Neuronal stem cell (in vitro differentiated cells): ENCODE measurements at regions not wholly inside any gene's neighbourhood (a gene's known extent, or its start where the extent isn't known, plus 50 kb on each side); places are given as distances from the start of the nearest gene placed in this dataset.
"Not testable (repeated sequence)": the region's sequence is repeated elsewhere in the genome, so short reads cannot be mapped to it uniquely, and the experiment has no call there.

Source experiments
- DNase-seq: peaks from one replicate; pipeline ENCODE4 v3.0.0-alpha.2; 2013; ENCODE audit warnings: low spot score
- H2AFZ ChIP-seq: one replicate; pipeline ENCODE4 v1.6.1; 2013; ENCODE audit warnings: mild to moderate bottlenecking, low read length, inconsistent platforms
- H2AK5ac ChIP-seq: 2 replicates; pipeline ENCODE4 v1.6.1; 2013; ENCODE audit warnings: low read depth, mild to moderate bottlenecking, inconsistent platforms, low read length, moderate library complexity, mixed read lengths
- H2BK120ac ChIP-seq: 2 replicates; pipeline ENCODE4 v1.6.1; 2013; ENCODE audit warnings: low read depth, mild to moderate bottlenecking, inconsistent platforms, low read length, moderate library complexity, mixed read lengths
- H2BK12ac ChIP-seq: one replicate; pipeline ENCODE4 v1.6.1; 2013; ENCODE audit warnings: low read length, inconsistent platforms
- H2BK15ac ChIP-seq: 2 replicates; pipeline ENCODE4 v1.6.1; 2013; ENCODE audit warnings: mild to moderate bottlenecking, low read length, inconsistent platforms, mixed read lengths
- H2BK5ac ChIP-seq: one replicate; pipeline ENCODE4 v1.6.1; 2013; ENCODE audit warnings: inconsistent platforms, mild to moderate bottlenecking, low read length, moderate library complexity
- H3K14ac ChIP-seq: one replicate; pipeline ENCODE4 v1.6.1; 2013; ENCODE audit warnings: low read length, inconsistent platforms
- H3K18ac ChIP-seq: 2 replicates; pipeline ENCODE4 v1.6.1; 2013; ENCODE audit warnings: low read length, inconsistent platforms
- H3K23ac ChIP-seq: 2 replicates; pipeline ENCODE4 v1.6.1; 2013; ENCODE audit warnings: low read depth, mild to moderate bottlenecking, mixed read lengths, low read length, inconsistent platforms; ENCODE audit not compliant: poor library complexity
- H3K27ac ChIP-seq: replicated peaks from 3 replicates; pipeline ENCODE4 v1.5.1; 2013; ENCODE audit warnings: low read length, inconsistent platforms
- H3K27me3 ChIP-seq, 3 experiments: 2 replicates each; pipeline ENCODE4 v1.6.1; 2013; ENCODE audit warnings: low read length in 3 of 3, mild to moderate bottlenecking in 2 of 3, inconsistent platforms in 1 of 3, low read depth in 1 of 3, mixed read lengths in 1 of 3, moderate library complexity in 1 of 3; ENCODE audit not compliant: control insufficient read depth in 3 of 3, insufficient read depth in 3 of 3
- H3K36me3 ChIP-seq, 2 donors: replicated peaks in 1 of 2; 2 replicates each; pipeline ENCODE4 v1.6.1; 2013; ENCODE audit warnings: low read length in 2 of 2; ENCODE audit not compliant: control insufficient read depth in 2 of 2, insufficient read depth in 2 of 2
- H3K4ac ChIP-seq: 2 replicates; pipeline ENCODE4 v1.6.1; 2013; ENCODE audit warnings: inconsistent platforms, mild to moderate bottlenecking, low read length, moderate library complexity
- H3K4me1 ChIP-seq, 2 donors: 1 replicate in 1 of 2; 2 replicates in 1 of 2; pipeline ENCODE4 v1.6.1; 2013; ENCODE audit warnings: low read length in 2 of 2, low read depth in 1 of 2; ENCODE audit not compliant: control insufficient read depth in 2 of 2, insufficient read depth in 1 of 2
- H3K4me2 ChIP-seq: one replicate; pipeline ENCODE4 v1.6.1; 2013; ENCODE audit warnings: mild to moderate bottlenecking, low read length, inconsistent platforms; ENCODE audit not compliant: insufficient read depth, poor library complexity, severe bottlenecking
- H3K4me3 ChIP-seq, 2 donors: 2 replicates each; pipeline ENCODE4 v1.5.1; 2013; ENCODE audit warnings: low read length in 2 of 2, mild to moderate bottlenecking in 2 of 2, inconsistent platforms in 1 of 2, moderate library complexity in 1 of 2
- H3K79me1 ChIP-seq: one replicate; pipeline ENCODE4 v1.6.1; 2013; ENCODE audit warnings: low read depth, mild to moderate bottlenecking, inconsistent platforms, low read length, moderate library complexity
- H3K9ac ChIP-seq: one replicate; pipeline ENCODE4 v1.6.1; 2013; ENCODE audit warnings: mild to moderate bottlenecking, low read depth, low read length, inconsistent platforms; ENCODE audit not compliant: poor library complexity
- H3K9me3 ChIP-seq, 2 donors: replicated peaks in 1 of 2; 2 replicates each; pipeline versions ENCODE3 to v1.6.1; 2013; ENCODE audit warnings: low read length in 2 of 2, mild to moderate bottlenecking in 2 of 2, inconsistent platforms in 1 of 2, low read depth in 1 of 2, mixed read lengths in 1 of 2, moderate library complexity in 1 of 2; ENCODE audit not compliant: control insufficient read depth in 2 of 2, insufficient read depth in 1 of 2
- H4K8ac ChIP-seq: one replicate; pipeline ENCODE4 v1.6.1; 2013; ENCODE audit warnings: low read depth, mild to moderate bottlenecking, inconsistent platforms, low read length, moderate library complexity
- H4K91ac ChIP-seq: one replicate; pipeline ENCODE4 v1.6.1; 2013; ENCODE audit warnings: low read length, low read depth, mild to moderate bottlenecking, inconsistent platforms; ENCODE audit not compliant: poor library complexity
- WGBS, 2 donors: extraction: QIAGEN DNeasy Blood & Tissue Kit; methylation state at CpG; one replicate each; pipeline ENCODE4 v1.1.7; 2013; ENCODE audit warnings: missing lambda C conversion rate in 2 of 2, mixed read lengths in 1 of 2; ENCODE audit not compliant: insufficient read length in 2 of 2, insufficient replicate concordance in 1 of 2; ENCODE audit errors: extremely low coverage in 2 of 2; 5-methylcytosine and 5-hydroxymethylcytosine counted together

DNA sequence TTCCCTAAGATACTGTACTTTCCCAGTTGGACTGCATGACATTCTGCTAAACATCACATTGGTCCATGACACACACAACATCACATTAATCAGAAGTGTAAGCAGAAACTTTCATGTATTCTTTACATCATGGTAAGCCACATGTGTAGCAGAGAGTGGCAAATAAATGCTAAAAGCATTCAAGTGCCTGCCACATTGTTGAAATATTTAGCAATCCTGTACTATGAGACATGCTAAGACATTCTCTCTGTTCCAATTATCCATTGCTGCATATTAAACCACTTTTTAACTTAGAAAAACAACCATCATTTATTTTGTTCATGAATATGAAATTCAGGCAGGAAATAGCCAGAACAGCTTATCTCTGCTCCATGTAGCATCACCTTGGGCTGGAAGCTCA is 207.7 kb upstream of the GJE1 start:
- Histone ChIP-seq H3K79me1 (no peaks in the 10 kb centered on the region), H3K18ac (no peak overlapping the region), H3K9me3 (no peaks in the 10 kb centered on the region), H3K27ac (no peak overlapping the region), H2AK5ac (no peak overlapping the region), H4K91ac (no peak overlapping the region), H3K4me3 (no peak overlapping the region), H3K4ac (no peak overlapping the region), H2BK120ac (no peak overlapping the region), H2AFZ (no peak overlapping the region), H3K14ac (no peak overlapping the region), H3K4me2 (no peak overlapping the region), H2BK12ac (no peak overlapping the region), H3K9ac (no peak overlapping the region), H2BK5ac (no peak overlapping the region), H3K23ac (no peak overlapping the region), H3K27me3 (no peaks in the 10 kb centered on the region), H3K4me1 (no peaks in the 10 kb centered on the region), H3K36me3 (no peaks in the 10 kb centered on the region), H2BK15ac (no peak overlapping the region), H4K8ac (no peak overlapping the region)
- no peak for DNase-seq

- Histone ChIP-seq H3K9me3 (no peaks in the 10 kb centered on the region), H3K36me3 (no peaks in the 10 kb centered on the region), H3K4me1 (no peaks in the 10 kb centered on the region), H2BK120ac (no peak overlapping the region), H3K14ac (no peak overlapping the region), H2BK15ac (no peak overlapping the region), H2AFZ (no peak overlapping the region), H3K4me3 (no peak overlapping the region), H3K27ac (no peak overlapping the region), H2AK5ac (no peak overlapping the region), H3K4ac (no peak overlapping the region), H3K23ac (no peak overlapping the region), H4K91ac (no peak overlapping the region), H3K4me2 (no peak overlapping the region), H4K8ac (no peak overlapping the region), H3K79me1 (no peaks in the 10 kb centered on the region), H2BK12ac (no peak overlapping the region), H2BK5ac (no peak overlapping the region), H3K9ac (no peak overlapping the region), H3K27me3 (no peaks in the 10 kb centered on the region), H3K18ac (no peak overlapping the region)
- DNase-seq: no peak
- no CpG with 5 or more reads among the region's 2 CpGs for WGBS, 2 donors
These were observed 209.8 kb upstream of the GJE1 start for GRCh38 chr6:141922898-141923297.

GRCh38 chr6:141916682-141917505 is 215.8 kb upstream of the GJE1 start:
- H3K27ac ChIP-seq, H3K4me2 ChIP-seq, H3K23ac ChIP-seq, H3K36me3 ChIP-seq, H3K9ac ChIP-seq, DNase-seq, H3K14ac ChIP-seq, H2BK120ac ChIP-seq, H2AK5ac ChIP-seq, H4K91ac ChIP-seq, H3K9me3 ChIP-seq, H2BK12ac ChIP-seq, H3K4me3 ChIP-seq, H2BK5ac ChIP-seq, H3K18ac ChIP-seq, H3K79me1 ChIP-seq, H2BK15ac ChIP-seq, H3K4ac ChIP-seq, H3K27me3 ChIP-seq, H3K4me1 ChIP-seq, H4K8ac ChIP-seq: not testable (repeated sequence)
- WGBS, 2 donors: no CpG with 5 or more reads among the region's 30 CpGs
- peak overlapping the region; percentile 45 for H2AFZ ChIP-seq

- no peak overlapping the region for H2BK120ac ChIP-seq
- no peak overlapping the region for H3K4ac ChIP-seq
- H2AK5ac ChIP-seq: no peak overlapping the region
- no peak overlapping the region for H2BK12ac ChIP-seq
- H3K23ac ChIP-seq: no peak overlapping the region
- no peak overlapping the region for H3K9ac ChIP-seq
- H3K18ac ChIP-seq: no peak overlapping the region
- H2BK15ac ChIP-seq: no peak overlapping the region
- DNase-seq: no peak
- no peak overlapping the region for H3K4me2 ChIP-seq
- no peaks in the 10 kb centered on the region for H3K9me3 ChIP-seq
- no peak overlapping the region for H3K4me3 ChIP-seq
- no peak overlapping the region for H2AFZ ChIP-seq
- no peak overlapping the region for H3K27ac ChIP-seq
- H3K4me1 ChIP-seq: peaks cover 0 to 2% of the 10 kb centered on the region in 2 donors
- H3K27me3 ChIP-seq: no peaks in the 10 kb centered on the region
- H4K8ac ChIP-seq: no peak overlapping the region
- H3K36me3 ChIP-seq: no peaks in the 10 kb centered on the region
- no peak overlapping the region for H2BK5ac ChIP-seq
- no CpG with 5 or more reads among the region's 2 CpGs for WGBS, 2 donors
- no peak overlapping the region for H3K14ac ChIP-seq
- no peaks in the 10 kb centered on the region for H3K79me1 ChIP-seq
- no peak overlapping the region for H4K91ac ChIP-seq
These were observed 218.1 kb upstream of the GJE1 start for GRCh38 chr6:141914646-141915045.
